OCI-LY1 (cell line): ENCODE measurements at regions not wholly inside any gene's neighbourhood (a gene's known extent, or its start where the extent isn't known, plus 50 kb on each side); places are given as distances from the start of the nearest gene placed in this dataset.

Experiments
- H2AFZ ChIP-seq: fragments of 200-600 bp; sonication (generic), shearing (Covaris generic); 2 replicates; pipeline ENCODE4 v1.6.0; 2014; ENCODE audit warnings: antibody characterized with exemption, mild to moderate bottlenecking, low read length
- H3F3A ChIP-seq: fragments of 200-600 bp; sonication (generic), shearing (Covaris generic); 2 replicates; pipeline ENCODE4 v1.6.0; 2014; ENCODE audit warnings: mild to moderate bottlenecking, antibody characterized with exemption, low read length, moderate library complexity; ENCODE audit not compliant: insufficient read depth
- H3K27ac ChIP-seq: fragments of 200-600 bp; sonication (generic); 2 replicates; pipeline ENCODE4 v1.5.1; 2014; ENCODE audit warnings: low read length, mixed run types, mild to moderate bottlenecking, low read depth; ENCODE audit not compliant: poor library complexity, severe bottlenecking
- H3K27me3 ChIP-seq: fragments of 200-600 bp; sonication (generic); 2 replicates; pipeline ENCODE4 v1.6.0; 2014; ENCODE audit warnings: antibody characterized with exemption, mild to moderate bottlenecking, low read length, moderate library complexity; ENCODE audit not compliant: insufficient read depth
- H3K36me3 ChIP-seq: fragments of 200-600 bp; sonication (generic); 2 replicates; pipeline ENCODE4 v1.6.1; 2014; ENCODE audit warnings: mild to moderate bottlenecking, antibody characterized with exemption, low read length, moderate library complexity, mixed read lengths; ENCODE audit not compliant: insufficient read depth
- H3K4me1 ChIP-seq: fragments of 200-600 bp; sonication (generic); 2 replicates; pipeline ENCODE4 v1.5.1; 2014; ENCODE audit warnings: mild to moderate bottlenecking, low read length, moderate library complexity; ENCODE audit not compliant: insufficient read depth, severe bottlenecking
- H3K4me2 ChIP-seq: fragments of 200-600 bp; sonication (generic), shearing (Covaris generic); 2 replicates; pipeline ENCODE4 v1.6.1; 2014; ENCODE audit warnings: low read length
- H3K4me3 ChIP-seq: fragments of 200-600 bp; sonication (generic); 2 replicates; pipeline ENCODE4 v1.5.1; 2014; ENCODE audit warnings: low read length, low read depth, mild to moderate bottlenecking, mixed read lengths; ENCODE audit not compliant: poor library complexity, severe bottlenecking
- H3K79me2 ChIP-seq: fragments of 200-600 bp; shearing (Covaris generic); 2 replicates; pipeline ENCODE4 v1.6.1; 2016; ENCODE audit warnings: mixed run types, low read length, mixed read lengths; ENCODE audit not compliant: insufficient read depth
- H3K9ac ChIP-seq: fragments of 200-600 bp; sonication (generic), shearing (Covaris generic); 2 replicates; pipeline ENCODE4 v1.6.1; 2014; ENCODE audit warnings: mild to moderate bottlenecking, low read length, mixed read lengths
- H3K9me2 ChIP-seq: fragments of 200-600 bp; sonication (generic), shearing (Covaris generic); 2 replicates; pipeline ENCODE4 v1.6.1; 2014; ENCODE audit warnings: low read depth, mild to moderate bottlenecking, low read length, mixed read lengths
- H3K9me3 ChIP-seq: fragments of 200-600 bp; shearing (Covaris generic); 2 replicates; pipeline ENCODE4 v1.6.1; 2014; ENCODE audit warnings: low read length, mixed read lengths
- H4K20me1 ChIP-seq: fragments of 200-600 bp; sonication (generic), shearing (Covaris generic); 2 replicates; pipeline ENCODE4 v1.6.0; 2016; ENCODE audit warnings: mild to moderate bottlenecking, low read length; ENCODE audit not compliant: insufficient read depth
- EZH2 ChIP-seq: fragments of 200-600 bp; sonication (generic), shearing (Covaris generic); IDR thresholded peaks from 2 replicates; pipeline ENCODE4 v1.8.0; 2017; ENCODE audit warnings: borderline replicate concordance, mixed run types, mild to moderate bottlenecking, antibody characterized with exemption, low read length, moderate library complexity, mixed read lengths
- TF ChIP-seq, protein P1 (sequence below): fragments of 200-600 bp; sonication (generic), shearing (Covaris generic); IDR thresholded peaks from 2 replicates; pipeline ENCODE4 v1.5.1; 2017; ENCODE audit warnings: mild to moderate bottlenecking, antibody characterized with exemption, low read length, moderate library complexity, mixed read lengths

- Histone ChIP-seq H3K27me3 (no peaks in the 10 kb centered on the region), H3F3A (no peaks in the 10 kb centered on the region), H3K27ac (no peak overlapping the region), H3K4me2 (no peak overlapping the region), H3K4me1 (peaks cover 21% of the 10 kb centered on the region), H3K9ac (no peak overlapping the region), H3K4me3 (no peak overlapping the region), H3K36me3 (no peaks in the 10 kb centered on the region), H4K20me1 (no peaks in the 10 kb centered on the region), H3K9me2 (no peaks in the 10 kb centered on the region), H2AFZ (no peak overlapping the region), H3K9me3 (no peaks in the 10 kb centered on the region), H3K79me2 (no peaks in the 10 kb centered on the region)
- TF ChIP-seq, protein P1, sequence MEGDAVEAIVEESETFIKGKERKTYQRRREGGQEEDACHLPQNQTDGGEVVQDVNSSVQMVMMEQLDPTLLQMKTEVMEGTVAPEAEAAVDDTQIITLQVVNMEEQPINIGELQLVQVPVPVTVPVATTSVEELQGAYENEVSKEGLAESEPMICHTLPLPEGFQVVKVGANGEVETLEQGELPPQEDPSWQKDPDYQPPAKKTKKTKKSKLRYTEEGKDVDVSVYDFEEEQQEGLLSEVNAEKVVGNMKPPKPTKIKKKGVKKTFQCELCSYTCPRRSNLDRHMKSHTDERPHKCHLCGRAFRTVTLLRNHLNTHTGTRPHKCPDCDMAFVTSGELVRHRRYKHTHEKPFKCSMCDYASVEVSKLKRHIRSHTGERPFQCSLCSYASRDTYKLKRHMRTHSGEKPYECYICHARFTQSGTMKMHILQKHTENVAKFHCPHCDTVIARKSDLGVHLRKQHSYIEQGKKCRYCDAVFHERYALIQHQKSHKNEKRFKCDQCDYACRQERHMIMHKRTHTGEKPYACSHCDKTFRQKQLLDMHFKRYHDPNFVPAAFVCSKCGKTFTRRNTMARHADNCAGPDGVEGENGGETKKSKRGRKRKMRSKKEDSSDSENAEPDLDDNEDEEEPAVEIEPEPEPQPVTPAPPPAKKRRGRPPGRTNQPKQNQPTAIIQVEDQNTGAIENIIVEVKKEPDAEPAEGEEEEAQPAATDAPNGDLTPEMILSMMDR = no peak
- TF ChIP-seq EZH2 = no peak
Measured at GRCh38 chr5:25950681-25951080, 1087.7 kb downstream of the CDH9 start.

GRCh38 chr5:25948278-25948677, 1090.1 kb downstream of the CDH9 start:
- H3K9me3 ChIP-seq = no peaks in the 10 kb centered on the region
- H3K79me2 ChIP-seq = no peaks in the 10 kb centered on the region
- H4K20me1 ChIP-seq = no peaks in the 10 kb centered on the region
- H3K4me1 ChIP-seq = no peaks in the 10 kb centered on the region
- H3F3A ChIP-seq = no peaks in the 10 kb centered on the region
- no peaks in the 10 kb centered on the region for H3K9me2 ChIP-seq
- H3K4me2 ChIP-seq = no peak overlapping the region
- H2AFZ ChIP-seq = peak overlapping the region; percentile 69; the same call in 1 of the 2 replicates
- H3K27me3 ChIP-seq = no peaks in the 10 kb centered on the region
- no peak overlapping the region for H3K4me3 ChIP-seq
- no peaks in the 10 kb centered on the region for H3K36me3 ChIP-seq
- no peak overlapping the region for H3K9ac ChIP-seq
- no peak overlapping the region for H3K27ac ChIP-seq
- no peak for TF ChIP-seq EZH2
- TF ChIP-seq, protein P1 = no peak

DNA sequence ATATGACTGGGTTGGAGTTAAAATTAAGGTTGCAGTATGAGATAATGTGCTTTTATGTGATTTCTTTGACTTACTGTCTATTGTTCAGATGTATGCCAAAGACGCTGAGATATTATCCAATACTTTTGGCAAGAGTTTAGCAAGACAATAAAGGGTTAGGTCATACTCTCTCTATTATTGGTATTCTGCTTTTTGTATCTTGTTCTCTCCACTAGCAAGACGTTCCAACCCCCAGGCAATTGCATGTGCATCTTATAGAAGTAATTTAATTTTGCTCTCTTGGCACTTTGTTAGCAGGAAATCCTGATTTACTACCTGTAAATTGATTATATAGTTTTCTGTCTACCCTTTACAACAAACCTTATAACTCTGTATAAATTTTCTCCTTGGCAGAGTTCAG, 1093.6 kb downstream of the CDH9 start:
- H4K20me1 ChIP-seq = no peaks in the 10 kb centered on the region
- no peaks in the 10 kb centered on the region for H3K79me2 ChIP-seq
- no peak overlapping the region for H3K4me2 ChIP-seq
- H3K27me3 ChIP-seq = no peaks in the 10 kb centered on the region
- no peak overlapping the region for H2AFZ ChIP-seq
- no peaks in the 10 kb centered on the region for H3K36me3 ChIP-seq
- no peak overlapping the region for H3K9ac ChIP-seq
- H3K4me3 ChIP-seq = no peak overlapping the region
- no peaks in the 10 kb centered on the region for H3K9me3 ChIP-seq
- no peaks in the 10 kb centered on the region for H3K9me2 ChIP-seq
- no peak for TF ChIP-seq EZH2
- TF ChIP-seq, protein P1 = no peak
- H3K4me1 ChIP-seq = no peaks in the 10 kb centered on the region
- no peak overlapping the region for H3K27ac ChIP-seq
- no peaks in the 10 kb centered on the region for H3F3A ChIP-seq
